H9 (cell line): ENCODE measurements at regions not wholly inside any gene's neighbourhood (a gene's known extent, or its start where the extent isn't known, plus 50 kb on each side); places are given as distances from the start of the nearest gene placed in this dataset.

Experiments used
- DNase-seq: peaks from one replicate; pipeline ENCODE4 v3.0.0-alpha.2; 2017
- H2AFZ ChIP-seq: one replicate; pipeline ENCODE4 v1.6.1; 2013; ENCODE audit warnings: mild to moderate bottlenecking, low read length, control low read depth, moderate library complexity
- H2AK5ac ChIP-seq: 2 replicates; pipeline ENCODE4 v1.6.1; 2013; ENCODE audit warnings: low read length, control low read depth, mixed read lengths; ENCODE audit not compliant: insufficient read length
- H2BK120ac ChIP-seq: one replicate; pipeline ENCODE4 v1.6.1; 2013; ENCODE audit warnings: low read depth, mild to moderate bottlenecking, low read length, control low read depth, inconsistent platforms; ENCODE audit not compliant: poor library complexity, severe bottlenecking
- H2BK12ac ChIP-seq: 2 replicates; pipeline ENCODE4 v1.6.1; 2013; ENCODE audit warnings: low read length, control low read depth, mixed read lengths, low read depth; ENCODE audit not compliant: insufficient read length
- H2BK15ac ChIP-seq: 2 replicates; pipeline ENCODE4 v1.6.1; 2013; ENCODE audit warnings: low read depth, low read length, control low read depth
- H2BK20ac ChIP-seq: one replicate; pipeline ENCODE4 v1.6.1; 2013; ENCODE audit warnings: low read depth, mild to moderate bottlenecking, low read length, control low read depth, inconsistent platforms; ENCODE audit not compliant: poor library complexity, severe bottlenecking
- H2BK5ac ChIP-seq: 2 replicates; pipeline ENCODE4 v1.6.1; 2013; ENCODE audit warnings: low read length, control low read depth, mixed read lengths; ENCODE audit not compliant: insufficient read length
- H3K14ac ChIP-seq: 2 replicates; pipeline ENCODE4 v1.6.1; 2013; ENCODE audit warnings: low read length, control low read depth; ENCODE audit not compliant: insufficient read depth
- H3K18ac ChIP-seq: 2 replicates; pipeline ENCODE4 v1.6.1; 2013; ENCODE audit warnings: low read depth, mild to moderate bottlenecking, mixed read lengths, low read length, control low read depth; ENCODE audit not compliant: insufficient read length
- H3K23ac ChIP-seq: 2 replicates; pipeline ENCODE4 v1.6.1; 2013; ENCODE audit warnings: low read length, control low read depth, mixed read lengths, low read depth; ENCODE audit not compliant: insufficient read length
- H3K23me2 ChIP-seq: 2 replicates; pipeline ENCODE4 v1.6.1; 2013; ENCODE audit warnings: low read depth, mild to moderate bottlenecking, mixed read lengths, low read length, control low read depth; ENCODE audit not compliant: insufficient read length, poor library complexity, severe bottlenecking
- H3K27ac ChIP-seq: 2 replicates; pipeline ENCODE4 v1.5.1; 2013; ENCODE audit warnings: low read length, control low read depth, mixed read lengths, low read depth; ENCODE audit not compliant: insufficient read length
- H3K27me3 ChIP-seq: 2 replicates; pipeline ENCODE4 v1.6.1; 2013; ENCODE audit warnings: low read length, control low read depth, inconsistent platforms; ENCODE audit not compliant: insufficient read depth
- H3K4ac ChIP-seq: 2 replicates; pipeline ENCODE4 v1.6.1; 2013; ENCODE audit warnings: low read depth, mild to moderate bottlenecking, control low read depth, inconsistent platforms, low read length, moderate library complexity
- H3K4me1 ChIP-seq: 2 replicates; pipeline ENCODE4 v1.6.1; 2013; ENCODE audit warnings: low read length, control low read depth, inconsistent platforms; ENCODE audit not compliant: insufficient read depth
- H3K4me2 ChIP-seq: 2 replicates; pipeline ENCODE4 v1.6.1; 2013; ENCODE audit warnings: low read length, control low read depth, mixed read lengths; ENCODE audit not compliant: insufficient read length, insufficient read depth
- H3K56ac ChIP-seq: 2 replicates; pipeline ENCODE4 v1.6.1; 2013; ENCODE audit warnings: low read depth, mild to moderate bottlenecking, mixed read lengths, low read length, control low read depth; ENCODE audit not compliant: insufficient read length
- H3K79me1 ChIP-seq: 2 replicates; pipeline ENCODE4 v1.6.1; 2013; ENCODE audit warnings: low read depth, mild to moderate bottlenecking, moderate library complexity, low read length, control low read depth, inconsistent platforms; ENCODE audit not compliant: insufficient read depth, poor library complexity, severe bottlenecking
- H3K79me2 ChIP-seq: 2 replicates; pipeline ENCODE4 v1.6.1; 2013; ENCODE audit warnings: low read length, control low read depth, inconsistent platforms; ENCODE audit not compliant: insufficient read depth
- H3K9ac ChIP-seq: 2 replicates; pipeline ENCODE4 v1.6.1; 2013; ENCODE audit warnings: low read length, control low read depth, mixed read lengths; ENCODE audit not compliant: insufficient read length; ENCODE audit errors: extremely low read depth
- H3K9me3 ChIP-seq: one replicate; pipeline ENCODE4 v1.6.1; 2013; ENCODE audit warnings: low read depth, low read length, inconsistent platforms; ENCODE audit not compliant: control insufficient read depth
- H3T11ph ChIP-seq: one replicate; pipeline ENCODE4 v1.6.1; 2013; ENCODE audit warnings: mild to moderate bottlenecking, low read length, control low read depth, inconsistent platforms
- H4K20me1 ChIP-seq: one replicate; pipeline ENCODE4 v1.6.1; 2013; ENCODE audit not compliant: control insufficient read depth, insufficient read length, insufficient read depth
- H4K5ac ChIP-seq: 2 replicates; pipeline ENCODE4 v1.6.1; 2013; ENCODE audit warnings: low read depth, mild to moderate bottlenecking, mixed read lengths, low read length, control low read depth; ENCODE audit not compliant: insufficient read length
- H4K8ac ChIP-seq: replicated peaks from 2 replicates; pipeline ENCODE4 v1.6.1; 2013; ENCODE audit warnings: low read length, control low read depth, mixed read lengths, low read depth; ENCODE audit not compliant: insufficient read length
- H4K91ac ChIP-seq: 2 replicates; pipeline ENCODE4 v1.6.1; 2013; ENCODE audit warnings: low read depth, mild to moderate bottlenecking, moderate library complexity, mixed read lengths, low read length, control low read depth; ENCODE audit not compliant: insufficient read length
- H3K27ac Mint-ChIP-seq, 3 experiments: 2 replicates in 2 of 3; 3 replicates in 1 of 3; pipeline ENCODE4 v1.8.0; 2020 to 2021; ENCODE audit warnings: mixed read lengths in 3 of 3, mild to moderate bottlenecking in 1 of 3, moderate library complexity in 1 of 3
- H3K27me3 Mint-ChIP-seq: 2 replicates; pipeline ENCODE4 v1.8.0; 2021; ENCODE audit warnings: low read depth, mild to moderate bottlenecking, moderate library complexity, mixed read lengths
- H3K36me3 Mint-ChIP-seq, 3 experiments: 2 replicates in 2 of 3; 3 replicates in 1 of 3; pipeline ENCODE4 v1.8.0; 2020 to 2021; ENCODE audit warnings: low read depth in 3 of 3, mixed read lengths in 3 of 3; ENCODE audit not compliant: insufficient read depth in 1 of 3
- H3K4me1 Mint-ChIP-seq, 2 experiments: 2 replicates each; pipeline ENCODE4 v1.8.0; 2020; ENCODE audit warnings: mixed read lengths in 2 of 2
- H3K4me3 Mint-ChIP-seq, 2 experiments: 2 replicates in 1 of 2; 3 replicates in 1 of 2; pipeline ENCODE4 v1.8.0; 2020 to 2021; ENCODE audit warnings: mild to moderate bottlenecking in 2 of 2, mixed read lengths in 2 of 2, moderate library complexity in 1 of 2
- H3K9me3 Mint-ChIP-seq, 2 experiments: 2 replicates in 1 of 2; 3 replicates in 1 of 2; pipeline ENCODE4 v1.8.0; 2020; ENCODE audit warnings: mild to moderate bottlenecking in 2 of 2, mixed read lengths in 2 of 2, moderate library complexity in 1 of 2
- WGBS: extraction: QIAGEN DNeasy Blood & Tissue Kit; methylation state at CpG from one replicate; pipeline ENCODE4 v1.1.7; 2013; ENCODE audit warnings: missing lambda C conversion rate, low lambda C conversion rate, mixed read lengths; ENCODE audit not compliant: insufficient read length; ENCODE audit errors: extremely low coverage; 5-methylcytosine and 5-hydroxymethylcytosine counted together
- TF ChIP-seq, protein P1 (sequence below): fragments of 200-600 bp; sonication (generic); conservative IDR thresholded peaks from 3 replicates; pipeline ENCODE4 v1.8.0; 2021; ENCODE audit warnings: antibody characterized with exemption, mild to moderate bottlenecking

GRCh38 chr1:103248417-103249102, 140.2 kb upstream of the COL11A1 start:
- TF ChIP-seq, protein P1, sequence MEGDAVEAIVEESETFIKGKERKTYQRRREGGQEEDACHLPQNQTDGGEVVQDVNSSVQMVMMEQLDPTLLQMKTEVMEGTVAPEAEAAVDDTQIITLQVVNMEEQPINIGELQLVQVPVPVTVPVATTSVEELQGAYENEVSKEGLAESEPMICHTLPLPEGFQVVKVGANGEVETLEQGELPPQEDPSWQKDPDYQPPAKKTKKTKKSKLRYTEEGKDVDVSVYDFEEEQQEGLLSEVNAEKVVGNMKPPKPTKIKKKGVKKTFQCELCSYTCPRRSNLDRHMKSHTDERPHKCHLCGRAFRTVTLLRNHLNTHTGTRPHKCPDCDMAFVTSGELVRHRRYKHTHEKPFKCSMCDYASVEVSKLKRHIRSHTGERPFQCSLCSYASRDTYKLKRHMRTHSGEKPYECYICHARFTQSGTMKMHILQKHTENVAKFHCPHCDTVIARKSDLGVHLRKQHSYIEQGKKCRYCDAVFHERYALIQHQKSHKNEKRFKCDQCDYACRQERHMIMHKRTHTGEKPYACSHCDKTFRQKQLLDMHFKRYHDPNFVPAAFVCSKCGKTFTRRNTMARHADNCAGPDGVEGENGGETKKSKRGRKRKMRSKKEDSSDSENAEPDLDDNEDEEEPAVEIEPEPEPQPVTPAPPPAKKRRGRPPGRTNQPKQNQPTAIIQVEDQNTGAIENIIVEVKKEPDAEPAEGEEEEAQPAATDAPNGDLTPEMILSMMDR = no peak
- no peaks in the 10 kb centered on the region for H4K20me1 ChIP-seq
- H4K5ac ChIP-seq = no peak overlapping the region
- no CpG with 5 or more reads among the region's 8 CpGs for WGBS
- H3K4me1 Mint-ChIP-seq = peaks cover 11 to 15% of the 10 kb centered on the region in 2 experiments
- H3T11ph ChIP-seq = peak overlapping the region; percentile 53
- no peak for DNase-seq
- no peak overlapping the region for H2AFZ ChIP-seq
- H3K56ac ChIP-seq = no peak overlapping the region
- peak overlapping the region in 1 of 3 experiments; percentile 35; a peak in 1 of 7 replicates for H3K27ac Mint-ChIP-seq
- H2BK20ac ChIP-seq = no peak overlapping the region
- H3K9me3 Mint-ChIP-seq = peaks cover 0 to 2% of the 10 kb centered on the region in 2 experiments; a peak in 1 of 5 replicates
- no peak overlapping the region for H3K23ac ChIP-seq
- H3K36me3 Mint-ChIP-seq = peaks cover 0 to 4% (median 0%) of the 10 kb centered on the region in 3 experiments; a peak in 1 of 7 replicates
- no peak overlapping the region for H4K8ac ChIP-seq
- H3K23me2 ChIP-seq = no peaks in the 10 kb centered on the region
- no peak overlapping the region for H4K91ac ChIP-seq
- no peak overlapping the region for H3K4me2 ChIP-seq
- H3K18ac ChIP-seq = no peak overlapping the region
- H2BK120ac ChIP-seq = no peak overlapping the region
- no peaks in the 10 kb centered on the region for H3K27me3 ChIP-seq
- H3K79me1 ChIP-seq = no peaks in the 10 kb centered on the region
- no peak overlapping the region for H3K4ac ChIP-seq
- H3K27me3 Mint-ChIP-seq = no peaks in the 10 kb centered on the region
- H2BK15ac ChIP-seq = no peak overlapping the region
- H3K4me1 ChIP-seq = peaks cover 2% of the 10 kb centered on the region; the same call in 1 of the 2 replicates
- no peaks in the 10 kb centered on the region for H3K9me3 ChIP-seq
- no peak overlapping the region for H2AK5ac ChIP-seq
- H3K27ac ChIP-seq = no peak overlapping the region
- H2BK5ac ChIP-seq = no peak overlapping the region
- no peak overlapping the region for H3K4me3 Mint-ChIP-seq
- no peak overlapping the region for H2BK12ac ChIP-seq
- no peak overlapping the region for H3K9ac ChIP-seq
- no peak overlapping the region for H3K14ac ChIP-seq
- no peaks in the 10 kb centered on the region for H3K79me2 ChIP-seq
